Progenitor cell of endocrine pancreas (in vitro differentiated cells): ENCODE measurements at regions not wholly inside any gene's neighbourhood (a gene's known extent, or its start where the extent isn't known, plus 50 kb on each side); places are given as distances from the start of the nearest gene placed in this dataset.

Experiments used
- DNase-seq: peaks from one replicate; pipeline ENCODE4 v3.0.0; 2021; ENCODE audit warnings: low spot score; ENCODE audit not compliant: unreplicated experiment
- H3K27ac Mint-ChIP-seq: 2 replicates; pipeline ENCODE4 v1.8.0; 2021; ENCODE audit warnings: mild to moderate bottlenecking, moderate library complexity, mixed read lengths
- H3K27me3 Mint-ChIP-seq: 2 replicates; pipeline ENCODE4 v1.8.0; 2021; ENCODE audit warnings: mixed read lengths
- H3K36me3 Mint-ChIP-seq: 2 replicates; pipeline ENCODE4 v1.8.0; 2022; ENCODE audit warnings: mixed read lengths; ENCODE audit not compliant: insufficient read depth
- H3K4me1 Mint-ChIP-seq: 2 replicates; pipeline ENCODE4 v1.8.0; 2021; ENCODE audit warnings: low read depth, mixed read lengths
- H3K4me3 Mint-ChIP-seq: 2 replicates; pipeline ENCODE4 v1.8.0; 2021; ENCODE audit warnings: low read depth, mild to moderate bottlenecking, moderate library complexity, mixed read lengths
- H3K9me3 Mint-ChIP-seq: 2 replicates; pipeline ENCODE4 v1.8.0; 2021; ENCODE audit warnings: low read depth, mixed read lengths
- CTCF ChIP-seq: fragments of 200-600 bp; sonication (generic); IDR thresholded peaks from one replicate; pipeline ENCODE4 v1.5.0; 2021; ENCODE audit warnings: antibody characterized with exemption, mild to moderate bottlenecking; ENCODE audit not compliant: unreplicated experiment

- TF ChIP-seq CTCF = no peak
- H3K27me3 Mint-ChIP-seq = peaks cover 79% of the 10 kb centered on the region
- H3K4me3 Mint-ChIP-seq = no peak overlapping the region
- no peaks in the 10 kb centered on the region for H3K9me3 Mint-ChIP-seq
- H3K27ac Mint-ChIP-seq = no peak overlapping the region
- H3K36me3 Mint-ChIP-seq = no peaks in the 10 kb centered on the region
- H3K4me1 Mint-ChIP-seq = peaks cover 5% of the 10 kb centered on the region
- no peak for DNase-seq
Observed at GRCh38 chr1:47510282-47510811, 72.5 kb downstream of the FOXD2 start.

- DNase-seq = no peak
- Mint-ChIP-seq H3K27ac (no peak overlapping the region), H3K4me1 (peaks cover 5% of the 10 kb centered on the region), H3K27me3 (peaks cover 71% of the 10 kb centered on the region), H3K4me3 (no peak overlapping the region), H3K9me3 (no peaks in the 10 kb centered on the region), H3K36me3 (no peaks in the 10 kb centered on the region)
- no peak for TF ChIP-seq CTCF
Observed at GRCh38 chr1:47511825-47512224, 74.0 kb downstream of the FOXD2 start.

- Mint-ChIP-seq H3K27me3 (peaks cover 77% of the 10 kb centered on the region), H3K9me3 (no peaks in the 10 kb centered on the region), H3K27ac (no peak overlapping the region), H3K4me3 (no peak overlapping the region), H3K36me3 (no peaks in the 10 kb centered on the region), H3K4me1 (peaks cover 5% of the 10 kb centered on the region)
- no peak for DNase-seq
- TF ChIP-seq CTCF = no peak
Observed at GRCh38 chr1:47513393-47513792, 75.5 kb downstream of the FOXD2 start.

DNA sequence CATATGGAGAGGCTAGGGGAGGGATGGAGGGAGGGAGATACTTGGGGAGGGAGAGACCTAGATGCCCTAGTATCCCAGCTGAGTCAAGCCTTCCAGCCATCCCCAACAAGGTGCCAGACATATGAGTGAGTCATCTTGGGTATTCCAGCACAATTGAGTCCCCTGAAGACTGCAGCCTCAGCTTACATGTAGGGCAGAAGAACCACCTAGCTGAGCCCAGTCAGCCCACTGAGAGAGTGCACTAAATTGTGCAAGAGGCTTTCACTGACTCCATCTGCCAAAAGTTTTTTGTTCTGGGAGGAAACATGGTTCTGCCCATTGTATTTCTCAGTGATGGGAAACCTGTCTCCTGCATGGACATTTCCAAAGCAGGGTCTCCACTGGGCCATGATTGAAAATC is 76.4 kb downstream of the FOXD2 start:
- Mint-ChIP-seq H3K9me3 (no peaks in the 10 kb centered on the region), H3K27me3 (peaks cover 81% of the 10 kb centered on the region), H3K36me3 (no peaks in the 10 kb centered on the region), H3K4me3 (no peak overlapping the region), H3K27ac (no peak overlapping the region), H3K4me1 (no peaks in the 10 kb centered on the region)
- DNase-seq = no peak
- TF ChIP-seq CTCF = no peak

- Mint-ChIP-seq H3K27me3 (peaks cover 81% of the 10 kb centered on the region), H3K36me3 (no peaks in the 10 kb centered on the region), H3K27ac (no peak overlapping the region), H3K9me3 (no peaks in the 10 kb centered on the region), H3K4me3 (no peak overlapping the region), H3K4me1 (no peaks in the 10 kb centered on the region)
- no peak for TF ChIP-seq CTCF
- no peak for DNase-seq
Observed at GRCh38 chr1:47515164-47515789, 77.4 kb downstream of the FOXD2 start.
